Kidney tubule cell (primary cell): ENCODE measurements at regions not wholly inside any gene's neighbourhood (a gene's known extent, or its start where the extent isn't known, plus 50 kb on each side); places are given as distances from the start of the nearest gene placed in this dataset.
"Not testable (repeated sequence)": the region's sequence is repeated elsewhere in the genome, so short reads cannot be mapped to it uniquely, and the experiment has no call there.

ENCODE experiments used
- DNase-seq: peaks from one replicate; pipeline ENCODE4 v3.0.0-alpha.2; 2018; ENCODE audit warnings: low spot score

GRCh38 chr4:134145369-134145768 is 56.2 kb downstream of the PABPC4L start:
- no peak for DNase-seq

GRCh38 chr4:134144337-134144736 is 57.3 kb downstream of the PABPC4L start:
- no peak for DNase-seq

DNA sequence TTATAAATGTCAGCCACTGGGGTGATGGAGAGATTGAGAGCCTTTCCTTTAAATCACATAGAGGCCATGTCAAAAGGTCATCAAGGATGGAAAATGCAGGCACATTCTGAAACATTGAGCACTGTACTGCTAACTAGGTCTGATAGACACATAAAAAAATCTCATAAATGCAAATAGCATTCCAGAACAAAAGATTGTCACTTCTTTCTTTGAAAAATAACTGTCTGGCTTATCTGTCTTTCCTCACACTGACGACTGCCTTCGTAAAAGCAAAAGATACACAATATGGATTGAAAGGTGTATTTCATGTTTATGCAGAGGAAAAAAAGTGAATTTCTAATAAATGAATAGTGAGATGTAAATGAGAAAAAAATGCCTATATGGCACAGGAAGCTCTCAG is 59.9 kb downstream of the PABPC4L start:
- no peak for DNase-seq

- no peak for DNase-seq
Measured at GRCh38 chr4:134139188-134139587, 62.4 kb downstream of the PABPC4L start.

- DNase-seq = no peak
Measured at GRCh38 chr4:134132086-134132783, 69.4 kb downstream of the PABPC4L start.

GRCh38 chr4:134126955-134127354 is 74.6 kb downstream of the PABPC4L start:
- DNase-seq = no peak

GRCh38 chr4:134126000-134126560 is 75.5 kb downstream of the PABPC4L start:
- no peak for DNase-seq

DNA sequence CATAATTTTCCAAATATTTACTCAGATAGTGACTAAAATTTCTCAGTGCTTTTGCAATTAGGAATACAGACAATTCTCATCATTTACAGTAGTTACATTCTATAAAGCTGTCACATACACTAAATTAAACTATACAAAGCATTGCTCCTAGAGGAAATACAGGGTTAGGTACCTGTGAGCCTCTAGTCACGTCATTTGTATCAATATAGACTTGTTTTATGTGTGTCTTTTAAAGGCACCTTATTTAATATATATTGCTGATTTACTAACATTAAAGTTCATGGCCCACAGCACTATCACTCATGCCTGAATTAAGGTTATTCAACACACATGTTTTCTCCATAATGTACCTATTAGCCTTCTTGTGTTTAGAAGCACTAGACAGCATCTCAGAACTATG is 78.7 kb downstream of the PABPC4L start:
- no peak for DNase-seq

- DNase-seq = no peak
Measured at GRCh38 chr4:134117392-134118183, 84.0 kb downstream of the PABPC4L start.

GRCh38 chr4:134089885-134090284 is 111.7 kb downstream of the PABPC4L start:
- DNase-seq = peak; percentile 2

- no peak for DNase-seq
Measured at GRCh38 chr4:134085496-134085895, 116.1 kb downstream of the PABPC4L start.

DNA sequence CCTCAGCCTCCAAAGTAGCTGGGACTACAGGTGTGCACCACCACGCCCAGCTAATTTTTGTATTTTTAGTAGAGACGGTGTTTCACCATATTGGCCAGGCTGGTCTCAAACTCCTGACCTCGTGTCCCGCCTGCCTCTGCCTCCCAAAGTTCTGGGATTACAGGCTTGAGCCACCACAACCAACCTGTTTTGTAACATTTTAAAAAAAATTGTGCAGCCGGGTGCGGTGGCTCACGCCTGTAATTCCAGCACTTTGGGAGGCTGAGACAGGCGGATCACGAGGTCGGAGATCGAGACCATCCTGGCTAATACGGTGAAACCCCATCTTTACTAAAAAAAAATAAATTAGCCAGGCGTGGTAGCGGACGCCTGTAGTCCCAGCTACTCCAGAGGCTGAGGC is 122.5 kb downstream of the PABPC4L start:
- not testable (repeated sequence) for DNase-seq

- DNase-seq = no peak
Measured at GRCh38 chr4:134078230-134078914, 123.2 kb downstream of the PABPC4L start.

- DNase-seq = no peak
Measured at GRCh38 chr4:134073711-134074110, 127.9 kb downstream of the PABPC4L start.

DNA sequence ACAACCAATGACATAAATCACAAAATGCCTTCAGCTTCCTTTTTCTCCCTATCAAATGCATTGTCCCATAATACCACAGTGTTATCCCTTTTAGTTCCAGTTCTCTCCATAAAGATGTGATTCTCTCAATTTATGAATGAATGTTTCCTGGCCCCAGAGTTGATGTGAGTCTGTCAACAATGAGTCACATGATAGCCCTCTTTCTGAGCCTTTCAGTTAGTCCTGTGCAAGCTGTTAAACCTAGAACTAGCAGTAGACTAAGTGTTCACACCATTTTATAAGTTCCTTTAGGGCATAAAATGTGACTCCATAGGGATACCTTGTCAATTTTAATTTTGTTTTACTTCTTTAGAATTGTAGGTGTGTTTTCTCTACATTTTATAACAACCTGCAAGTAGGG is 129.5 kb downstream of the PABPC4L start:
- no peak for DNase-seq

DNA sequence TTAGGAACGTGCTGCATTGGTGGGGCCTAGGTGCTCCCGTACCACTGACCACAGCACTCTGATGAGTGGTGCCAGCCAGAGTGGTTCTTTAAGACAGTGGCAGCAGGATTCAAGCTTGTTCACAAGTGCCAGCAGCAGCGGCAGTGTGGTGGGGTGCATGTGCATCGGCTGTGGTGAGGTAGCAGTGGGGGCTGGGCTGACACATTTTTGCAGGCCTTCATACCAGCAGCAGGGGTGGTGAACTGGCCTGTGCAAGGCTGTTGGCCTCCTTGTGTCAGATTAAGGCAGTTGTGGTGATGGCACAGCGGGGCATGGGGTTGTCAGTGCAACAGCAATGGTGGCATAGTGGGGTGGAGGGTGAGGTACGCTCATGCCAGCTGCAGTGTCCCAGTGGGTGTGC is 131.4 kb downstream of the PABPC4L start:
- no peak for DNase-seq

DNA sequence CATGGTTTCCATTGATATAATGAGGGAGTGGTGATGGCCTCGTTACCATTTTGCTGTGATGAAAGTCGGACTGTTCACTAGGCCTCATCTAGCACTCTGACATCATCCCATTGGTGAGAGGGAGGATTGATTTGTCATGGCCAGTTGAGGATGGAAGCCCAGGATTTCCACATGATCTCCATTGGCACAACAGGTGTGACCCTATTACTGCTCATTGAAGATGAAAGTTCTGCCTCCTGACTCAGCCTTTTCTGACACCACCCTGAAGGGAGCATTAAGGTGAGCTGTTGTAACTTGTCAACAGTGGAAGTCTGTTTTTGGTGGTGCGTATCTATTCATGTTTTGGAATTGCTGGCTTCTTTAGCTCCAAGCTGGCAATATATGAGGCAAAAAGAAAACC is 144.2 kb downstream of the PABPC4L start:
- no peak for DNase-seq

GRCh38 chr4:134046221-134046620 is 155.4 kb downstream of the PABPC4L start:
- DNase-seq = not testable (repeated sequence)

DNA sequence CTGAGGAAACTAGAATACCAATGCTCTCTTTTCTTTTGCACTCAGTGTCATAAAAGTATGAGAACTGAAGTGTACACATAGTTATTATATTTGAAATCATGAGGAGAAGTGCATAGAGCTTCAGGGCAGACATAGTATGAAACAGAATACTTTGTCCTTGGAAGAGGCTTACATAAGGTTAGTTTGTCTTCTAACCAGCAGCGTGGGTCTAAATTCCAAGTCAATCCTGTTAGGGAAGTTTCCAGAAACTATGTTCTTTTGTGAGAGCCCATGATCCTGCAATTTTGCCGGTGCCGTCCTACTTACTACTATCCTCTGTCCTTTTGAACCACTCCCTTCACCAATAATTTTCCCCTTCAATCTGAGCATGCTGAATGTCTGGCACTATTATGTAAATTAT is 156.2 kb downstream of the PABPC4L start:
- no peak for DNase-seq

DNA sequence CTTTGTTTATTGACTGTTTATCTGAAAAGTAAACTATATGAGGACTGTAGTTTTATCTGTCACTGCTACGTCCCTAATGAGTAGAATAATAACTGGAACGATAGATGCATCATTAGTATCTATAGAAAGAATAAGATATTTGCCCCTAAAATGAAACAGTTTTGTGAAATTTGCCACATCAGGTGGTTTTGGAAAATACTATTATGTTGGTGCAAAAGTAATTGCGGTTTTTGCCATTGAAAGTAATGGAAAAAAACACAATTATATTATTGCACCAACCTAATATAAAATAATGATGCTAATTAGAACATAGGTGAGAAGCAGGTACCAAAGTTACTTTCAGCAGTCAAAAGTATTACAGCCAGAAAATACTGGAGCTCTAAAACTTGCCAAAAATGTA is 158.3 kb downstream of the PABPC4L start:
- no peak for DNase-seq

- peak; percentile 49 for DNase-seq
Measured at GRCh38 chr4:134028421-134028820, 173.2 kb downstream of the PABPC4L start.

GRCh38 chr4:134027931-134028330 is 173.7 kb downstream of the PABPC4L start:
- DNase-seq = peak; percentile 89

GRCh38 chr4:134024251-134024650 is 177.3 kb downstream of the PABPC4L start:
- peak; percentile 54 for DNase-seq
